IMR-90 (cell line): ENCODE measurements at regions not wholly inside any gene's neighbourhood (a gene's known extent, or its start where the extent isn't known, plus 50 kb on each side); places are given as distances from the start of the nearest gene placed in this dataset.

Source experiments
- ATAC-seq: fragments of 200-7000 bp; cut with Tn5 transposase; 2 replicates; pipeline ENCODE4 v1.9.1; 2020; ENCODE audit warnings: low read depth, mild to moderate bottlenecking, moderate library complexity
- BruUV-seq: library from RNA; stranded (reverse); fragments of 400-500 nt; replicated peaks from 2 replicates; lab custom pipeline; 2021; lab: Mats Ljungman, UMichigan
- CTCF ChIA-PET: fragments of 300-600 bp; formaldehyde crosslinking; extraction: SDS; loops from one replicate; lab custom pipeline; 2021; ENCODE audit warnings: antibody characterized with exemption; lab: Yijun Ruan, JAX
- POLR2A ChIA-PET: fragments of 300-600 bp; sonication (Branson Sonifier 250); formaldehyde crosslinking; loops from one replicate; lab custom pipeline; 2022; ENCODE audit warnings: antibody characterized with exemption; ENCODE audit not compliant: unreplicated experiment; lab: Charles Lee
- DNase-seq: peaks from one replicate; pipeline ENCODE4 v3.0.0; 2013
- H2AFZ ChIP-seq: replicated peaks from 2 replicates; pipeline ENCODE3; 2013; ENCODE audit warnings: low read length, mild to moderate bottlenecking; ENCODE audit not compliant: poor library complexity
- H2AK5ac ChIP-seq: 2 replicates; pipeline ENCODE4 v1.6.1; 2013; ENCODE audit warnings: low read depth, low read length, inconsistent platforms
- H2AK9ac ChIP-seq: replicated peaks from 2 replicates; pipeline ENCODE3; 2013; ENCODE audit warnings: mild to moderate bottlenecking, low read depth, low read length, moderate library complexity; ENCODE audit not compliant: poor library complexity
- H2BK120ac ChIP-seq: 2 replicates; pipeline ENCODE4 v1.6.1; 2013; ENCODE audit warnings: low read depth, low read length, inconsistent platforms
- H2BK15ac ChIP-seq: 3 replicates; pipeline ENCODE4 v1.6.1; 2013; ENCODE audit warnings: low read depth, low read length, inconsistent platforms
- H2BK20ac ChIP-seq: 2 replicates; pipeline ENCODE4 v1.6.1; 2013; ENCODE audit warnings: low read depth, mild to moderate bottlenecking, inconsistent platforms, low read length, moderate library complexity
- H2BK5ac ChIP-seq: 2 replicates; pipeline ENCODE4 v1.6.1; 2013; ENCODE audit warnings: mild to moderate bottlenecking, low read depth, low read length, inconsistent platforms; ENCODE audit not compliant: poor library complexity, severe bottlenecking
- H3K14ac ChIP-seq: replicated peaks from 2 replicates; pipeline ENCODE4 v1.6.1; 2013; ENCODE audit warnings: low read depth, low read length, inconsistent platforms
- H3K18ac ChIP-seq: 2 replicates; pipeline ENCODE4 v1.6.1; 2013; ENCODE audit warnings: low read depth, low read length, control low read depth
- H3K23ac ChIP-seq: 2 replicates; pipeline ENCODE4 v1.6.1; 2013; ENCODE audit warnings: low read depth, low read length, inconsistent platforms
- H3K27ac ChIP-seq: 2 replicates; pipeline ENCODE4 v1.5.1; 2013; ENCODE audit warnings: mild to moderate bottlenecking, control low read depth, low read length; ENCODE audit not compliant: insufficient read depth
- H3K27me3 ChIP-seq: 2 replicates; pipeline ENCODE4 v1.6.1; 2013; ENCODE audit warnings: low read length; ENCODE audit not compliant: control insufficient read depth, insufficient read depth
- H3K36me3 ChIP-seq: 2 replicates; pipeline ENCODE4 v1.6.1; 2013; ENCODE audit warnings: low read length, mixed read lengths; ENCODE audit not compliant: control insufficient read depth, insufficient read depth
- H3K4ac ChIP-seq: 2 replicates; pipeline ENCODE4 v1.6.1; 2013; ENCODE audit warnings: low read depth, low read length, inconsistent platforms
- H3K4me1 ChIP-seq: 2 replicates; pipeline ENCODE4 v1.6.1; 2013; ENCODE audit warnings: low read length, mixed read lengths; ENCODE audit not compliant: control insufficient read depth, insufficient read depth
- H3K4me2 ChIP-seq: 2 replicates; pipeline ENCODE4 v1.6.1; 2013; ENCODE audit warnings: low read depth, mild to moderate bottlenecking, control low read depth, low read length, moderate library complexity
- H3K4me3 ChIP-seq: 2 replicates; pipeline ENCODE4 v1.5.1; 2013; ENCODE audit warnings: low read depth, mild to moderate bottlenecking, control low read depth, low read length, moderate library complexity; ENCODE audit not compliant: insufficient read depth
- H3K56ac ChIP-seq: 2 replicates; pipeline ENCODE4 v1.6.1; 2013; ENCODE audit warnings: low read length, inconsistent platforms; ENCODE audit not compliant: insufficient read depth; ENCODE audit errors: extremely low read depth
- H3K79me1 ChIP-seq, 2 experiments: 2 replicates each; pipeline ENCODE4 v1.6.1; 2013; ENCODE audit warnings: low read length in 2 of 2, inconsistent platforms in 1 of 2, low read depth in 1 of 2
- H3K9ac ChIP-seq: 2 replicates; pipeline ENCODE4 v1.6.1; 2013; ENCODE audit warnings: low read depth, low read length, control low read depth
- H3K9me1 ChIP-seq: 2 replicates; pipeline ENCODE4 v1.6.1; 2013; ENCODE audit warnings: low read length, inconsistent platforms; ENCODE audit not compliant: insufficient read depth
- H3K9me3 ChIP-seq: 2 replicates; pipeline ENCODE4 v1.6.1; 2013; ENCODE audit warnings: low read length; ENCODE audit not compliant: control insufficient read depth, insufficient read depth
- H4K20me1 ChIP-seq: 2 replicates; pipeline ENCODE4 v1.6.1; 2013; ENCODE audit warnings: low read length, inconsistent platforms; ENCODE audit not compliant: insufficient read depth
- H4K5ac ChIP-seq: 2 replicates; pipeline ENCODE4 v1.6.1; 2013; ENCODE audit warnings: mild to moderate bottlenecking, low read depth, low read length, control low read depth
- H4K8ac ChIP-seq, 2 experiments: 2 replicates each; pipeline ENCODE4 v1.6.1; 2013; ENCODE audit warnings: low read depth in 2 of 2, low read length in 2 of 2, control low read depth in 1 of 2, inconsistent platforms in 1 of 2
- H4K91ac ChIP-seq: 2 replicates; pipeline ENCODE4 v1.6.1; 2013; ENCODE audit warnings: low read depth, low read length, inconsistent platforms; ENCODE audit not compliant: insufficient read depth
- BHLHE40 ChIP-seq: fragments of 150-350 bp; IDR thresholded peaks from 2 replicates; pipeline ENCODE4 v1.6.1; 2016; ENCODE audit warnings: mild to moderate bottlenecking, low read depth, low read length
- CEBPB ChIP-seq: IDR thresholded peaks from 2 replicates; pipeline ENCODE4 v1.6.1; 2012; ENCODE audit warnings: low read depth, low read length, improper control_type of control experiment
- CHD1 ChIP-seq: IDR thresholded peaks from 2 replicates; pipeline ENCODE4 v1.6.1; 2012; ENCODE audit warnings: low read depth, low read length, improper control_type of control experiment
- FOS ChIP-seq: fragments of 150-350 bp; IDR thresholded peaks from 2 replicates; pipeline ENCODE4 v1.6.1; 2016; ENCODE audit warnings: low read depth, low read length
- MAZ ChIP-seq: IDR thresholded peaks from 2 replicates; pipeline ENCODE4 v1.6.1; 2012; ENCODE audit warnings: low read depth, mild to moderate bottlenecking, low read length, improper control_type of control experiment, moderate library complexity, borderline replicate concordance
- MXI1 ChIP-seq: IDR thresholded peaks from 2 replicates; pipeline ENCODE4 v1.6.1; 2012; ENCODE audit warnings: low read depth, mild to moderate bottlenecking, low read length, moderate library complexity, borderline replicate concordance
- NFE2L2 ChIP-seq: fragments of 150-350 bp; IDR thresholded peaks from 2 replicates; pipeline ENCODE4 v1.6.1; 2016; ENCODE audit warnings: low read depth, mild to moderate bottlenecking, low read length
- POLR2A ChIP-seq: IDR thresholded peaks from 2 replicates; pipeline ENCODE4 v1.6.1; 2012; ENCODE audit warnings: mild to moderate bottlenecking, low read depth, low read length
- RAD21 ChIP-seq: IDR thresholded peaks from 2 replicates; pipeline ENCODE4 v1.6.1; 2012; ENCODE audit warnings: low read length, improper control_type of control experiment
- RCOR1 ChIP-seq: IDR thresholded peaks from 2 replicates; pipeline ENCODE4 v1.6.1; 2012; ENCODE audit warnings: mild to moderate bottlenecking, low read length, improper control_type of control experiment; ENCODE audit not compliant: insufficient replicate concordance
- RFX5 ChIP-seq: IDR thresholded peaks from 2 replicates; pipeline ENCODE4 v1.8.0; 2012; ENCODE audit warnings: low read depth, mild to moderate bottlenecking, low read length, moderate library complexity
- SMC3 ChIP-seq: fragments of 150-350 bp; IDR thresholded peaks from 2 replicates; pipeline ENCODE4 v1.6.1; 2016; ENCODE audit warnings: low read depth, mild to moderate bottlenecking, antibody characterized with exemption, low read length, moderate library complexity
- WGBS, 2 experiments: methylation state at CpG; one replicate each; pipeline versions ENCODE4 v1.1.5 to v1.1.7; 2013; ENCODE audit warnings: missing lambda C conversion rate in 2 of 2; ENCODE audit not compliant: insufficient read length in 1 of 2; ENCODE audit errors: extremely low coverage in 2 of 2; 5-methylcytosine and 5-hydroxymethylcytosine counted together
- dilution Hi-C: fragments of 300-500 bp; cut with HindIII; formaldehyde crosslinking; loops from one replicate; pipeline ENCODE4 v1.14.3; 2018; ENCODE audit warnings: low sequenced_read_pairs; ENCODE audit not compliant: unreplicated experiment
- in situ Hi-C: fragments of 300-500 bp; cut with MboI; formaldehyde crosslinking; loops from 3 replicates; pipeline ENCODE4 v1.14.3; 2019; ENCODE audit warnings: low sequenced_read_pairs, inconsistent platforms, mixed read lengths
- intact Hi-C: fragments of 100-400 bp; cut with micrococcal nuclease; formaldehyde crosslinking; loops from 2 replicates; pipeline ENCODE4 v1.10.0; 2022
- TF ChIP-seq, protein P1 (sequence below): fragments of 150-350 bp; IDR thresholded peaks from 2 replicates; pipeline ENCODE4 v1.6.1; 2017; ENCODE audit warnings: mild to moderate bottlenecking, antibody characterized with exemption, low read length, low read depth
- TF ChIP-seq, protein P2 (sequence below): conservative IDR thresholded peaks from 2 replicates; pipeline ENCODE4 v1.5.1; 2012; ENCODE audit warnings: mild to moderate bottlenecking, low read depth, low read length, improper control_type of control experiment

DNA sequence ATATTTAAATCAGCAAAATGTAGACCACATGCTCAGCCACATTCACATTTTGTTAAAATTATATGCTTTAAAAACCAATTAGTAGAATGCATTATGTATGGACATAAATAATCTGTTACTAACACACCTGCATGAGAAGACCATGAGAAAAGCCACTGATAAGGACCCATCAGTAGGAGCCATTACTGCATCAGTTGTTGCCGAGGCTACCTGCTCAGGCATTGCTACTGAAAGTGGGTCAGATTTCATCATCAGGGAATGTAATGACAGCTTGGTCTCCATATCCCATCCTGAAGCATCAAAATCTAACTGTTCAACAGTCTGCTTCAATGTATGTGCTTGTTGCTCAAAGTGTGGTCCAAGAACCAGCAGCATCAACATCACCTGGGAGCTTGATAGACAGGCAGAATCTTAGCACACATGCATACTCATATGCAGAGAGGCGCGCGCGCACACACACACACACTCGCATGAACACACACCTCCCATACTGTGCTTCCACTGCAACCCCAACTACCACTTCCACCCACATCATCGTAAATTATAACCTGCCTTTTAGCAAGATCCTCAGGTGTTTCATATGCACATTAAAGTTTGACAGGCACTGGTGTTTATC is 72.4 kb upstream of the FOXB1 start:
- POLR2A ChIA-PET = no interaction called here
- Histone ChIP-seq H4K20me1 (no peaks in the 10 kb centered on the region), H3K79me1 (no peaks in the 10 kb centered on the region), H3K27ac (no peak overlapping the region), H4K8ac (no peak overlapping the region), H3K4me3 (no peak overlapping the region), H3K56ac (no peak overlapping the region), H2AFZ (no peak overlapping the region), H3K36me3 (no peaks in the 10 kb centered on the region), H3K9me1 (no peaks in the 10 kb centered on the region), H2BK20ac (no peak overlapping the region), H3K9ac (no peak overlapping the region), H2BK15ac (no peak overlapping the region), H3K23ac (no peak overlapping the region), H3K4me2 (no peak overlapping the region), H3K14ac (no peak overlapping the region), H4K5ac (no peak overlapping the region), H2BK5ac (no peak overlapping the region), H2AK5ac (no peak overlapping the region), H2BK120ac (no peak overlapping the region), H3K18ac (no peak overlapping the region), H3K4me1 (no peaks in the 10 kb centered on the region), H4K91ac (no peak overlapping the region), H3K4ac (no peak overlapping the region), H3K9me3 (no peaks in the 10 kb centered on the region), H2AK9ac (no peak overlapping the region), H3K27me3 (no peaks in the 10 kb centered on the region)
- no peak for DNase-seq
- no peak for TF ChIP-seq POLR2A
- no peak for TF ChIP-seq RAD21
- TF ChIP-seq, protein P1, sequence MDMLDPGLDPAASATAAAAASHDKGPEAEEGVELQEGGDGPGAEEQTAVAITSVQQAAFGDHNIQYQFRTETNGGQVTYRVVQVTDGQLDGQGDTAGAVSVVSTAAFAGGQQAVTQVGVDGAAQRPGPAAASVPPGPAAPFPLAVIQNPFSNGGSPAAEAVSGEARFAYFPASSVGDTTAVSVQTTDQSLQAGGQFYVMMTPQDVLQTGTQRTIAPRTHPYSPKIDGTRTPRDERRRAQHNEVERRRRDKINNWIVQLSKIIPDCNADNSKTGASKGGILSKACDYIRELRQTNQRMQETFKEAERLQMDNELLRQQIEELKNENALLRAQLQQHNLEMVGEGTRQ = no peak
- TF ChIP-seq RCOR1 = no peak
- no peak for TF ChIP-seq MAZ
- TF ChIP-seq NFE2L2 = no peak
- no peak for TF ChIP-seq MXI1
- TF ChIP-seq CHD1 = no peak
- TF ChIP-seq, protein P2, sequence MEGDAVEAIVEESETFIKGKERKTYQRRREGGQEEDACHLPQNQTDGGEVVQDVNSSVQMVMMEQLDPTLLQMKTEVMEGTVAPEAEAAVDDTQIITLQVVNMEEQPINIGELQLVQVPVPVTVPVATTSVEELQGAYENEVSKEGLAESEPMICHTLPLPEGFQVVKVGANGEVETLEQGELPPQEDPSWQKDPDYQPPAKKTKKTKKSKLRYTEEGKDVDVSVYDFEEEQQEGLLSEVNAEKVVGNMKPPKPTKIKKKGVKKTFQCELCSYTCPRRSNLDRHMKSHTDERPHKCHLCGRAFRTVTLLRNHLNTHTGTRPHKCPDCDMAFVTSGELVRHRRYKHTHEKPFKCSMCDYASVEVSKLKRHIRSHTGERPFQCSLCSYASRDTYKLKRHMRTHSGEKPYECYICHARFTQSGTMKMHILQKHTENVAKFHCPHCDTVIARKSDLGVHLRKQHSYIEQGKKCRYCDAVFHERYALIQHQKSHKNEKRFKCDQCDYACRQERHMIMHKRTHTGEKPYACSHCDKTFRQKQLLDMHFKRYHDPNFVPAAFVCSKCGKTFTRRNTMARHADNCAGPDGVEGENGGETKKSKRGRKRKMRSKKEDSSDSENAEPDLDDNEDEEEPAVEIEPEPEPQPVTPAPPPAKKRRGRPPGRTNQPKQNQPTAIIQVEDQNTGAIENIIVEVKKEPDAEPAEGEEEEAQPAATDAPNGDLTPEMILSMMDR = no peak
- no peak for TF ChIP-seq RFX5
- TF ChIP-seq CEBPB = no peak
- TF ChIP-seq SMC3 = no peak
- no peak for TF ChIP-seq BHLHE40
- TF ChIP-seq FOS = no peak
- dilution Hi-C loops = no loop called here
- intact Hi-C loops = no loop called here
- CTCF ChIA-PET = no interaction called here
- BruUV-seq = no TSS peak
- WGBS, 2 experiments = 85% methylated on average over 6 of the region's 7 CpGs; no CpG with 5 or more reads in 1 of the 2 experiments
- in situ Hi-C loops = no loop called here
- ATAC-seq = no peak
